NCI-H510A (cell line): ENCODE measurements at regions not wholly inside any gene's neighbourhood (a gene's known extent, or its start where the extent isn't known, plus 50 kb on each side); places are given as distances from the start of the nearest gene placed in this dataset.

Source experiments
- DNase-seq: peaks from one replicate; lab custom pipeline; 2025; lab: John Stamatoyannopoulos, UW

DNA sequence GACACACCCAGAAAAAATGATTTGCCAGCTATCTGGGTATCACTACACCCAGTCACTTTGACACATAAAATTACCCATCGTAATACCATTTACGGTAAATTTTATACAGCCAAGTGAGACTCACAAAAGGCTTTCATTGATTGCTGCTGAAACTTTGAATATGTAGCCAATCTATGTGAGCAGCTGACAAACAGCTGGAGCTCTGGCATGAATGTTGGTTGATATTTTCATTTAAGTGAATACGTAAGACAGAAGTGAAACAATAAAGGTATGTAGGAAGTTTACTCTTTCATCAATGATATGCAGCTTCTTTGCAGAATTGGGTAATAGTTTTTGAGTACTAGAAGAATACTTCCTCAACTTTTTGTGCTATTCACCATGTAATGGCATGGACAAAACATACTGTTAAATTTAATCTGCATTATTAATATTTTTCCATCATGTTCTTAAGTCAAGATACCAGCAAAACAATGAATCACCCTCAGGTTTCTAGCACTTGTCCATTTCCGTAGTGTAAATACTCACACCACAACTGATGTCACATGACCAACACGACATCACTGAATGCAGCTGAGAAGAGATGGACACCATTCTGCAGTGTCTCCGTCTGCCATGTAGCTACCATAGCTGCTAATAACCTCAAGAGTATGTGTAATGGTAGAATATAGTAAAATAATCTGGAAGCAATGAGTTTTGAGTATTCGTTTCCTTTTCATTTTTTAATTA, 205.9 kb upstream of the HES1 start:
- no peak for DNase-seq

- DNase-seq, result no peak
These were observed 203.8 kb upstream of the HES1 start for GRCh38 chr3:193932136-193932535.

GRCh38 chr3:193932576-193932975, 203.4 kb upstream of the HES1 start:
- no peak for DNase-seq

DNA sequence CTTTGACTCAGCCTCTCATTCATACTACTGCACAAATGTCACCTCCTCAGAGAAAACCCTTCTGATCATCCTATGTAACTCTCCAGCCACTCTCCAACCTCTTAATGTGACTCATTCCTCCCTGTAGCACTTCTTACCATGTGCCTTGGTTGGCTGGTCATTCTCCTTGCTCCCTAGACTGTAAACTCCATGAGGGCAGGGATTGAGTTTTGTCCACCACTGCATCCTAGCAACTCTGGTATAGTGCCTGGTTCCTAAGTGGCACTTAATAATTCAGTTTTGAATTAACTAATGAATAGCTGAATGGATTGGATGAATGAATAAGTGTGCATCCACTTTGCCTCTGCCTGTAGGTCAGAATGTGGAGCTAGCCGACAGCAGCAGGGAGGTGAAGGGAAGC, 202.5 kb upstream of the HES1 start:
- DNase-seq, result no peak

DNA sequence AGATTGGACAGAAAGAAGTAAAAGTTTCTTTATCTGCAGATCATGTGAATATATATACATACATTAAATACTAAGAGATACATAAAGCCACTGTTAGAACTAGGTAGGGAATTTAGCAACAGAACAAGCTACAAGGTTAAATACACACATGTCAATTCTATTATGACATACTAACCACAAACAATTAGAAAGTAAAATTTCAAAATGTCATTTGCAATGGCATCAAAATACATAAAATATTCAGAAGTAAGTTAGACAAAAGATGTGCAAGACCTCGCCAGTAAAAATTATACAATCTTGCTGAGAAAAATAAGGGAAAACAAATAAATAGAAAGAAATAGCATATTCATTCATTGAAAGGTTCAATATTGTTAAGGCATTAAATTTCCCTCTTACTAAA, 200.0 kb upstream of the HES1 start:
- DNase-seq, result no peak

GRCh38 chr3:193938613-193939012, 197.3 kb upstream of the HES1 start:
- peak; percentile 64 for DNase-seq

DNA sequence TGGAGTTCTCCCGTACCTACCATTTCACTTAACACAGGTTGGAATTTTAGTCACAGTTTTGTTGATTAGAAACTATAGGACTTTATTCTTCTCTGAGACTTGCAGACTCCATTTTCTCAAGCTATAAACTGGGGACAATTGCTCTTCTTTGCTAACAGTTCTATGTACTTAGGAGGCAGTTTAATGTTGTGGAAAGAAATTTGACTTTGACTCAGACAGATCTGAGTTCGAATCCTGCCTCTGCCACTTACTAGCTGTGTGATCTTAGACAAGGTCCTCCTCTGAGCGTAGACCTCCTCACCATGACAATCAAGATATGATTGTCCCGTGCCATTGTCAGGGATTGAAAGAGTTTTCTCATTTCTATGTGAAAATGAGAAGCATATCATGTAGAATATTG, 196.4 kb upstream of the HES1 start:
- DNase-seq, result no peak

DNA sequence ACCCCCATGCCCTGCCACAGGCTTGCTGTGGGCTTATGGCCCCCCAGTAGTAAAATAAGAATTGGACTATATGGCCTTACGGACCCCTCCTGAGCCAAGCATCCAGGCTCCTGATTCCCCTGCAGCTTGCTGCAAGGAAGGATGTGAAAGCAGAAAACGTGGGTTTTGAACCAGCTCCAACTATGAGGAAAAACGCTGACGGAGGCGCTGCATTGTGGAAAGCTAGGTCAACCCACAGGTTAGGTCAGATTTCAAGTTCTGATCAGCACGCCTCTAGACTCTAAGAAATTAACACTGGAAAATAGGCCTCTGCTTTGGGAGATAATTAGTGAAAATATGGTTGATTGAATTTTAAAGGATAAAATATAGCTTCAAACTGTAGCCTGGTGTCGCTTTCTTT, 195.4 kb upstream of the HES1 start:
- DNase-seq, result no peak

GRCh38 chr3:193941486-193941885, 194.5 kb upstream of the HES1 start:
- no peak for DNase-seq

DNA sequence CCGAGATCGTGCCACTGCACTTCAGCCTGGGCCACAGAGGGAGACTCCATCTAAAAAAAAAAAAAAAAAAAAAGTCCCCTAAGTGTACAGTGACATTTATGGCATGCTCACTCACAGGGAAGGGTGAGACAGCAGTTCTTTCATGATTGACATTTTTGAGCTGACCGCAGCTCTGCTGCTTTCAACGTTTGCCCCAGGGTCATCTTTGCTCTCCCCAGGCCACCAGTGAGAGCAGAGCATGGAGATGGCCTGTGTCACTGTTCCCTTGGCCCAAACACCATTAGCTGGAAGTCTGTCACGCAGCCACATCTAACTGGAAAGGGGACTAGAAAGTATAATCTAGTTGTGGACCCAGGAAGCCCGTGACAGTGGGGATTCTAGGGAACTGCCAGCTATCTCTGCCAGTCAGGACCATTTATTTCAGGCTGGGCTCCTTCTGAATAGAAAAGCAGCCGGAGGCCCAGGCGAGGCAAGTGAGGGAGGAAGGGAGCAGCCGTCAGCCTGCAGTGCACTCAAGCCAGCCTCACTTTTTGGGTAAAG, 193.4 kb upstream of the HES1 start:
- DNase-seq, result no peak

DNA sequence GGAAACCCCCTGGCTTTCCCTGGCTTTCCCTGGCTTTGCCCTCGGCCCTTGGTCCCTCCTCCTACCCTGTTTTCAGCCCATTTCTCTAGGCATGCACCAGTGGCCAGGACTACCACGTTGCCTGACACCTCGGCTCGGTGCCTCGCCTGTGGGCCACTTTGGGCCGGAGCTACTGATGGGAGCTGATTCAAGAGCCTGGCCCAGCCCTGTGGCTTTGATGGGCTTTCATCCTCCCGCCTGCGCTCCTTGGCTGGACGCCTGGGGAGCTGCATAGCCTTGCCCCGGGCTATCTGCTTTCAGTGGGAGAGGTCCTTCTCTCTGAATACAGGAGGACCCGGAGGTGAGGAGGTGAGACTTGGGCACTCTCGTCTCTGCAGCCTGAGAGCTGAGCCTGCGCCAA, 192.7 kb upstream of the HES1 start:
- DNase-seq, result no peak

GRCh38 chr3:193943851-193944517, 192.0 kb upstream of the HES1 start:
- no peak for DNase-seq

- DNase-seq, result no peak
These were observed 191.4 kb upstream of the HES1 start for GRCh38 chr3:193944518-193944884.

DNA sequence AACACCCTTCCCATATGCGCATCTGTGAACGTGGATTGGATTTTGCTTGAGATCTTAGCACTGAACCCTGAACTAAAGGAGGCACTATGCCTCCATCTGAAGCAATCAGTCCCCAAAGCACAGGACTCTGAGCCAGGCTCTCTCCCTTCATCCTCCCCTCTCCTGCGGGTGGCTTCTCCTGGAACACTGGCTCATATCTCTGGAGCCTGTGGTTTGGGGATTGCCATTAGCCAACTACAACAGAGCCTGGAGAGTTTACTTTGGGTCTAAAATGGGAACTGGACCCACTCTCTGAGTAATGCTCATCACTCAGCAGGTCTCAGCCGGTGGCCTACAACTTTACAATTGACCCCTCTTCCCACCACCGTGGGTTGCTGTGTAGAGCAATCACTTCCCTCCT, 190.8 kb upstream of the HES1 start:
- DNase-seq, result no peak

DNA sequence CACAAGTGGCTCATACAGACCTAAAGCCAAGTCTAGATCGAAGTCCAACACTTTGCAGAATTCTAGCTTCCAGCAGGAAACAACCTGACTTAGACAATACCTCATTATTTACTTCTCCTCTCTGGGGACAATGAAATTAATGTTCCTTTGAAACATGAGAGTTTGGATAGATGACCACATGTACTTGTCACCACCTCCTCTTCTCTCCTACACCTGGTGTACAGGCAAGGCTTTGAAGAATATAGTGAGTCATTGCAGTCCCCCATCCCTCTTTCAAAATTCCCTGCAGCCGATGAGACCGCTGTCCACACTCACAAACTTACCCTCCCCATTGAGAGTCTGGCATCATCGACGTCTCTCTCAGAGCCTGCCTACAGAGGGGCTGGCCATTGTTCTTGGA, 189.0 kb upstream of the HES1 start:
- peak; percentile 93 for DNase-seq

GRCh38 chr3:193947596-193947995, 188.4 kb upstream of the HES1 start:
- no peak for DNase-seq

GRCh38 chr3:193948459-193948858, 187.5 kb upstream of the HES1 start:
- DNase-seq, result peak; percentile 39

DNA sequence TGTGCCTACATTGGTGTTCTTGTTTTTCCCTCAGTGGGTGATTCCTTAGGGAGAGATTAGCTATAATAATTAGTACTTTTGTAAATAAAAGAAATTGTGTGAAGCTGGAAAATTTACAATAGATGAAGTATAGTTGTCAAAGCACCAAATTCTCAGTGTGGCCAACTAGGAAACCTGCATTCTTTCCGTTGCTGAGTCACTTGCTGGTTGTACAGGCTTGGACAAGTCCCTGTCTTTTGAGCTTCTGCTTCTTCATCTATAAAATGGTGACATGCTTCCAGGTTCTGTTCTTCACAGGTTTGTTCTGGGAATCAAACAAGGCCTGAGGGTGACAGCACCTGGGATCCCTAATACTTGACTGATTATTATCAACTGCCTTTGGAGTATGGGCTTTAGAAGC, 184.1 kb upstream of the HES1 start:
- DNase-seq, result no peak

GRCh38 chr3:193954752-193955151, 181.2 kb upstream of the HES1 start:
- no peak for DNase-seq

DNA sequence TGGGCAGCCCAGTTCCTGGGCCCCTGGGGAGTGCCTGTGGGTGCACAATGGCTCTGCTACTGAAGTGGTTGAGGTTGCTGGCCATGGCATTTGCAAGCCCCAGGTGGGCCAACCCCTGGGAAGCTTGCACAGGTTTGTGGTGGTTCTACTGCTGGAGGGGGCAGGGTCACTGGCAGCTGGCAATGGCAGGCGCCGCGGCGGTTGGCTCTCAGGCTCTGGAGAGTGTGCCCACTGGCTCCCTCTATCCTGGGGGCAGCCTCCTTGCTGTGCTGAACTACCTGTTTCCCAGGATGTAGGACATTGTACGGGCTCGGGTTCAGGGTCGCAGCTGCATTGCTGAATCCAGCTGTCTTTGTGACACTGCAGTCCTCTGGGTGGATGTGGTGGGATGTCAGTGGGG, 180.2 kb upstream of the HES1 start:
- no peak for DNase-seq

DNA sequence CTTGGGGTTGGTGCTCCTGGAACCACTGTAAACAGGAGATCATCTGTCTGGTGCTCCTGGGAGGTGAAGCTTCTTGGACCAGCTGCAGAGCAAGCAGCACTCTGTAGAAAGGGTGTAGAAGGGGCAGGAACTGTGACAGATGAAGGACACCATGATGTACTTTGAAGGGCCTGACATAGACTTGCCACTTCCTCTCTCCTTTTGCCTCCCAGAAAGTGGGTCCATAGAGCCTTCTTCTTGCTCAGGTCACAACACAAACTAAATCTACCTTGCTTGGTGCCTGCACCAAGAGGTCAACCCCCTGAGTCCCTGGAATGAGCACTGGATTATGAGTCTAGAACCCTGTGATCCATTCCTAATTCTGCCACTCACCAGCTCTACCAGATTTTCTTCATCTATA, 176.1 kb upstream of the HES1 start:
- no peak for DNase-seq

DNA sequence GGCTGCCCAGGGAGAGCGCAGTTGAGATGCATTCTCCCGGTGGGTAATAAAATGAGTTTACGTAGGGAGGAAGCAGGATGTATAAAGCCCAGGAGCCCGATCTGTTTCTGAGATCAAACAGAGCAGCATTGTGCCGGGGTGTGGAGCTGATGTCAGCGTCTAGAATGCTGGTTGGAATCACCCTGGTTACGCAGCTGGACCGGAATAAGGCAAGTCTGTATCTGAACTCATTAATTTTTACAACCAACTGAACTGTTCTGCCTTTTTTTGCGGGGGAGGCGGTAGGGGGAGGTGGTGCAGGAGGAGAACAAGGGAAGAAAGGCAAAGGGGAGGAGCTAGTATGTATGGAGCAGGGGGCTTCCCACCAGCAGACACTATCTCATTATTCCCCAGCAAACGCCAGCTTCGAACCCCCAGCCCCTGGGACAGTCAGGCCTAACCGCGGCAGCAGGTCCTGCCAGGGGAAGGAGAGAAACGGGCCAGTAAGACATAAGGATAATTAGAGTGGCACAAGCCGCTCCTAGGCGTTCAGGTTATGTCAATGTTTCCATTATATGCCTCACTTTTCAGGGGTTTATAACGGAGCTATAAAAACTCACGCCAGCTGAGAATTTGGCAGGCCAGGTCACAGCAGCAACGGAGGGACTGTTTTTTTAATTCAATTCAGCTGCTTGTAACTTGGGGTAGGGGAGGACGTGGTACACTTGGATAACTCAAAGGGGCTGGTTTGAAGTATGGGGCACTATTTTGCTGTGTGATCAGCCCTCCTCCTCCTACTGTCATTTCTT, 175.3 kb upstream of the HES1 start:
- DNase-seq, result no peak
